Neural cell (in vitro differentiated cells): ENCODE measurements at regions not wholly inside any gene's neighbourhood (a gene's known extent, or its start where the extent isn't known, plus 50 kb on each side); places are given as distances from the start of the nearest gene placed in this dataset.

Experiments used
- H2AFZ ChIP-seq: fragments of 200-600, 300-800 bp; sonication (generic), shearing (Covaris generic); 2 replicates; pipeline ENCODE4 v1.6.0; 2014; ENCODE audit warnings: low read depth, mild to moderate bottlenecking, antibody characterized with exemption, low read length, moderate library complexity
- H3F3A ChIP-seq: fragments of 200-600 bp; shearing (Covaris generic); 2 replicates; pipeline ENCODE4 v1.6.1; 2016; ENCODE audit warnings: mild to moderate bottlenecking, moderate library complexity, mixed read lengths, antibody characterized with exemption, low read length; ENCODE audit not compliant: insufficient read depth, poor library complexity, severe bottlenecking
- H3K27ac ChIP-seq: fragments of 200-600, 300-800 bp; sonication (generic), shearing (Covaris generic); 2 replicates; pipeline ENCODE4 v1.5.1; 2014; ENCODE audit warnings: mild to moderate bottlenecking, low read length, moderate library complexity
- H3K27me3 ChIP-seq: fragments of 300-800, 200-600 bp; sonication (generic), shearing (Covaris generic); 2 replicates; pipeline ENCODE4 v1.6.0; 2014; ENCODE audit warnings: mild to moderate bottlenecking, low read depth, low read length, moderate library complexity; ENCODE audit not compliant: insufficient read depth
- H3K36me3 ChIP-seq: fragments of 300-800, 200-600 bp; sonication (generic), shearing (Covaris generic); 2 replicates; pipeline ENCODE4 v1.5.1; 2014; ENCODE audit warnings: mild to moderate bottlenecking, antibody characterized with exemption, low read length, moderate library complexity; ENCODE audit not compliant: insufficient read depth
- H3K4me2 ChIP-seq: fragments of 300-800, 200-600 bp; sonication (generic), shearing (Covaris generic); 2 replicates; pipeline ENCODE4 v1.6.0; 2014; ENCODE audit warnings: mild to moderate bottlenecking, low read length
- H3K4me3 ChIP-seq: fragments of 300-800, 200-600 bp; sonication (generic), shearing (Covaris generic); 2 replicates; pipeline ENCODE4 v1.5.1; 2014; ENCODE audit warnings: mild to moderate bottlenecking, low read length, moderate library complexity
- H3K79me2 ChIP-seq: fragments of 200-600 bp; shearing (Covaris generic); replicated peaks from 2 replicates; pipeline ENCODE4 v1.6.0; 2014; ENCODE audit warnings: mild to moderate bottlenecking, low read length, moderate library complexity; ENCODE audit not compliant: insufficient read depth
- H3K9ac ChIP-seq: fragments of 300-800, 200-600 bp; sonication (generic), shearing (Covaris generic); 2 replicates; pipeline ENCODE4 v1.6.1; 2016; ENCODE audit warnings: mild to moderate bottlenecking, low read length, mixed read lengths
- H3K9me2 ChIP-seq: fragments of 200-600 bp; shearing (Covaris generic); 2 replicates; pipeline ENCODE4 v1.6.1; 2016; ENCODE audit warnings: mild to moderate bottlenecking, low read length, mixed read lengths; ENCODE audit not compliant: insufficient read depth
- H3K9me3 ChIP-seq: fragments of 200-600, 300-800 bp; sonication (generic), shearing (Covaris generic); 2 replicates; pipeline ENCODE4 v1.6.1; 2016; ENCODE audit warnings: mild to moderate bottlenecking, mixed run types, low read length, moderate library complexity, mixed read lengths
- H4K20me1 ChIP-seq: fragments of 200-600 bp; shearing (Covaris generic); 2 replicates; pipeline ENCODE4 v1.6.1; 2016; ENCODE audit warnings: mild to moderate bottlenecking, mixed run types; ENCODE audit not compliant: insufficient read depth
- CTCF ChIP-seq: fragments of 450-650 bp; IDR thresholded peaks from 2 replicates; pipeline ENCODE4 v1.5.1; 2014; ENCODE audit warnings: antibody characterized with exemption, mild to moderate bottlenecking, moderate library complexity; ENCODE audit not compliant: poor library complexity, severe bottlenecking
- EP300 ChIP-seq: fragments of 450-650 bp; conservative IDR thresholded peaks from 2 replicates; pipeline ENCODE4 v1.6.1; 2014; ENCODE audit warnings: antibody characterized with exemption, mild to moderate bottlenecking, moderate library complexity; ENCODE audit not compliant: poor library complexity, severe bottlenecking
- EZH2 ChIP-seq: fragments of 200-600, 300-800 bp; shearing (Covaris generic), sonication (generic); IDR thresholded peaks from 2 replicates; pipeline ENCODE4 v1.6.1; 2014; ENCODE audit warnings: antibody characterized with exemption, low read length, borderline replicate concordance, mild to moderate bottlenecking; ENCODE audit not compliant: insufficient read depth, poor library complexity, severe bottlenecking
- MXI1 ChIP-seq: fragments of 450-650 bp; conservative IDR thresholded peaks from 2 replicates; pipeline ENCODE4 v1.6.1; 2014; ENCODE audit warnings: antibody characterized with exemption, mild to moderate bottlenecking; ENCODE audit not compliant: poor library complexity, severe bottlenecking
- POLR2AphosphoS5 ChIP-seq: IDR thresholded peaks from 2 replicates; pipeline ENCODE4 v1.6.1; 2012
- RAD21 ChIP-seq: fragments of 450-650 bp; conservative IDR thresholded peaks from 2 replicates; pipeline ENCODE4 v1.6.1; 2014; ENCODE audit warnings: antibody characterized with exemption, mild to moderate bottlenecking, moderate library complexity
- REST ChIP-seq: IDR thresholded peaks from 2 replicates; pipeline ENCODE4 v1.6.1; 2012; ENCODE audit warnings: borderline replicate concordance
- SMC3 ChIP-seq: fragments of 450-650 bp; conservative IDR thresholded peaks from 2 replicates; pipeline ENCODE4 v1.6.1; 2014; ENCODE audit warnings: antibody characterized with exemption, mild to moderate bottlenecking, moderate library complexity; ENCODE audit not compliant: poor library complexity
- TAF1 ChIP-seq: IDR thresholded peaks from 2 replicates; pipeline ENCODE4 v1.6.1; 2012; ENCODE audit warnings: low read depth

- Histone ChIP-seq H4K20me1 (no peaks in the 10 kb centered on the region), H3K4me2 (no peak overlapping the region), H3K4me3 (no peak overlapping the region), H3K36me3 (no peaks in the 10 kb centered on the region), H3K27me3 (no peaks in the 10 kb centered on the region), H3K27ac (no peak overlapping the region), H3K79me2 (no peaks in the 10 kb centered on the region), H2AFZ (no peak overlapping the region), H3K9ac (no peak overlapping the region), H3K9me3 (no peaks in the 10 kb centered on the region), H3F3A (no peaks in the 10 kb centered on the region), H3K9me2 (no peaks in the 10 kb centered on the region)
- TF ChIP-seq CTCF: no peak
- no peak for TF ChIP-seq RAD21
- no peak for TF ChIP-seq SMC3
- no peak for TF ChIP-seq REST
- TF ChIP-seq EZH2: no peak
- no peak for TF ChIP-seq EP300
- TF ChIP-seq POLR2AphosphoS5: no peak
- TF ChIP-seq TAF1: no peak
- no peak for TF ChIP-seq MXI1
Observed at GRCh38 chr10:28915989-28916588, 238.8 kb downstream of the BAMBI start.

- Histone ChIP-seq H3F3A (no peaks in the 10 kb centered on the region), H3K4me3 (no peak overlapping the region), H3K27ac (no peak overlapping the region), H3K9me3 (no peaks in the 10 kb centered on the region), H3K9ac (no peak overlapping the region), H3K27me3 (no peaks in the 10 kb centered on the region), H4K20me1 (no peaks in the 10 kb centered on the region), H3K4me2 (no peak overlapping the region), H3K36me3 (no peaks in the 10 kb centered on the region), H3K9me2 (no peaks in the 10 kb centered on the region), H3K79me2 (no peaks in the 10 kb centered on the region), H2AFZ (no peak overlapping the region)
- TF ChIP-seq EP300 (no peak), CTCF (no peak), REST (no peak), MXI1 (no peak), EZH2 (no peak), TAF1 (no peak), SMC3 (no peak), RAD21 (no peak), POLR2AphosphoS5 (no peak)
Observed at GRCh38 chr10:28920091-28920490, 242.8 kb downstream of the BAMBI start.
